GM19452 (cell line): ENCODE measurements at regions not wholly inside any gene's neighbourhood (a gene's known extent, or its start where the extent isn't known, plus 50 kb on each side); places are given as distances from the start of the nearest gene placed in this dataset.
"Not testable (repeated sequence)": the region's sequence is repeated elsewhere in the genome, so short reads cannot be mapped to it uniquely, and the experiment has no call there.

ENCODE experiments used
- ATAC-seq: cut with Tn5 transposase; IDR thresholded peaks from one replicate; pipeline ENCODE4 v1.9.1; 2021; ENCODE audit not compliant: unreplicated experiment

GRCh38 chr1:60864722-60865121 is 217.6 kb upstream of the NFIA start:
- no peak for ATAC-seq

DNA sequence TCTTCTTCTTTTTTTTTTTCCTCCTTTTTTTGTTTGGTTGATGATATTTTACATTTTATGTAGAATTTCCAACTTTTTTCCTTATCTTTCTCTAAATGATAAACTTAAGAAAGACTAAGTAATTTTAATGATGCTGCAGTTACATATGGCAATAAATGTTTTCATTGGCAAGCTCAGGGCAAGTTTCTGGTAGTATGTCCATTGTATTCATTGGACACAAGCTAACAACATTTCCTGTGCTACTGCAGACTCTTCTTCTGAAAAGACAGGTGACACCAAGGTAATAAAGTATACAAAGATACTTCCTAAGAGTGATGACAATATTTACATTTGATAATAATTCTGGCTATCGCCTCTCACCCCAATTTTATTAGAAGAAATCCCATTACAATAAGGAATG is 219.2 kb upstream of the NFIA start:
- no peak for ATAC-seq

- no peak for ATAC-seq
Observed at GRCh38 chr1:60861961-60862567, 220.3 kb upstream of the NFIA start.

DNA sequence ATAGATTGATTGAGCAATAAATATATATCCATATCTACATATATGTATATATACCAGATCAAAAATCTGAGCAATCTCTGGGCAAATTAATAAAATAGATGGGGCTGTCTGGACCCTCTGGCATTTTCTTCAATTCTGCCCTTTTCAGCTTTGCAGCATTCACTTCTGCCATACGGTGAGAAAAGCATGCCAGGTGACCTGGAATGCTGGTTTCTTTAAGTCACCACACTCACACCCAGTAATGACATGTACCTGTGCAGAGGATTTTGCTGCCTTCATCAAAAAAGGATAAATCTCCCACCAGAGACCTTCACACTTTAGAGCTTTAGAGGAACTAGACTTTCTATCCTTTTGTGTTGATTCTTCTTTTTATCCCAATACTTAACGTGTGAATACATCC is 223.2 kb upstream of the NFIA start:
- no peak for ATAC-seq

DNA sequence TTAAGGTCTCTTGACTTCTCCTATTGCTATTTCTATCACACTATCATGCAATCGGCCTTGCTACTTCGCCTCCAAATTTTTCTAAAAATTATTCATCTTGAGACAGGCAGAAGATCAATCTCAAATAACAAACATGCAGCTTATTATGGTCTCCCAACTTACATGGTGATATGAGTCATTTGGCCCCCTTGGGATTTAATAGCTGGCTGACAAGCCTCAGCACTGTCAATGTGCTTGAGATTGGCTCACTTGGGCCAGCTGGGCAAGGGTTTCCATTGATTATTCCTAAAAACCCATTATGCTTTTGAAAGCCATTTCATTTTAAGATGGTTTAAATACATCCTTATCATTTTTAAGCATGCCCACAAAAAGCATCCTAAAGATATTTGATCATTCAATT is 224.5 kb upstream of the NFIA start:
- no peak for ATAC-seq

GRCh38 chr1:60850084-60850483 is 232.3 kb upstream of the NFIA start:
- ATAC-seq = no peak

- no peak for ATAC-seq
Observed at GRCh38 chr1:60849401-60849800, 233.0 kb upstream of the NFIA start.

GRCh38 chr1:60848583-60849188 is 233.7 kb upstream of the NFIA start:
- ATAC-seq = no peak

DNA sequence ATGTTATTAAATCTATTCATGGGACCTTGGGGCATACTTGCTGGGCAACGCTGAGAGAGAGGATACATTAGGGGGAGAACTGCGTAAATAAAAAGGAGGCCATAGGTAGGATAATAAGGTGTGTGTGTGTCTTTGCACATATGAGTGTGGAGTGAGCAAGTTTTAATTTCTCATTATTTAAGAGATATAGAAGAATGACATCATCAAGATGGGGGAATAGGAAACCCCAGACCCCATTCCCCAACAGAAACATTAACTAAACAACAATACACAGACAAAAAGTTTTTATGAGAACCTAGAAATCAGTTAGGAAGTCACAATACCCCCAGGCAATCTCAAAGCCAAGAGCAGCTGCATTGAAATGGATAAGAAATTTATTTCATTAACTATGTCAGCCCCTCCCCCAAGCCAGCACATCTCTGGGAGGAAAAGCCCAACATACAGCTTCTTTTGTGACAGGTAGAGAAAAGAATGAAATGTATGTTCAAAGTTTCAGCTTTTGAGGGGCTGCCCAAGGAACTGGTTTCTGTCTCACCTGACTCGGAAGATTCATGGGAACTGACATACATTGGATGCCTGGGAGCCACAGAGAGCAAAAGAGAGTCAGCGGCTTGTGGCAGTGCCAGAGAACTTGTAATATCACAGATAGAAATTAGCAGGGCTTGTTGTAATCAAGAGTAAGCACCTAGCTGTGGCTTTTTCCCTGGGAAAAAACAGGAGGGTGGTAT is 234.3 kb upstream of the NFIA start:
- ATAC-seq = no peak

DNA sequence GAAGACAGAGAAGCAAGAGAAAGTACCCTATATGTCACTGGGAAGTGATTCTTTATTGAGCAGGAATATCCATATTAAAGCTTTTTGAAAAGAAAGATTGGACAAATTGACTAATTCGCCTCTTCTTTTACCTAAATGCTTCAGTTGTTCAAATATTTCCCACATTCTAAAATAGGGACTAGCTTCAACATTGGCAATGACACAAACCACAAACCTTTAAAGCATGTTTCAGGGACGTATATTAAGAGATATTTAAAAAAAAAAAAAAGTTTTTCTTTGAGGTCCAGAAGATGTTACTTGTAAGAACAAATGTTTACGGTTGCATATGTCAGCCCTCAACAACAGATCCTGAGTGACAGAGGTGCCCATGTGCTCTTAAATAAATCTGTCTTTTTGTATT is 235.0 kb upstream of the NFIA start:
- no peak for ATAC-seq

GRCh38 chr1:60845659-60846058 is 236.7 kb upstream of the NFIA start:
- ATAC-seq = not testable (repeated sequence)

DNA sequence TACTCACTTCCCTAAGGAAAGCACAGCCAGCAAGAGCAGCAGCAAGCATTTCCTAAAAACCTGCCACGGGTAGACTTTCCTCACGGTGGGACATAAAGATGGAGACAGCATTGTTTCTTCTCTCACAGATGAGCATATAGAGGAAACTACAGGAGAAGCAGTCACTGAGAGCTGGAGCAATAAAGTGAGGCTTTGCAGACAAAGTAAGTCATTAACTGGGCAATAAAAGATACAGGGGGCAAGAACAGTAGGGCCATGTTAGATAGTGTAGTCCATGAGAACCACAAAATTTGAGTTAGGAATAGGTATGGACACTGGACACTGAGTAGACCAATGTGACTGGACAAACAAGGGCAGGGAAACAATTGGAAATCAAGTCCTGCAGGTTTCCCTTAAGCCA is 240.1 kb upstream of the NFIA start:
- ATAC-seq = no peak

DNA sequence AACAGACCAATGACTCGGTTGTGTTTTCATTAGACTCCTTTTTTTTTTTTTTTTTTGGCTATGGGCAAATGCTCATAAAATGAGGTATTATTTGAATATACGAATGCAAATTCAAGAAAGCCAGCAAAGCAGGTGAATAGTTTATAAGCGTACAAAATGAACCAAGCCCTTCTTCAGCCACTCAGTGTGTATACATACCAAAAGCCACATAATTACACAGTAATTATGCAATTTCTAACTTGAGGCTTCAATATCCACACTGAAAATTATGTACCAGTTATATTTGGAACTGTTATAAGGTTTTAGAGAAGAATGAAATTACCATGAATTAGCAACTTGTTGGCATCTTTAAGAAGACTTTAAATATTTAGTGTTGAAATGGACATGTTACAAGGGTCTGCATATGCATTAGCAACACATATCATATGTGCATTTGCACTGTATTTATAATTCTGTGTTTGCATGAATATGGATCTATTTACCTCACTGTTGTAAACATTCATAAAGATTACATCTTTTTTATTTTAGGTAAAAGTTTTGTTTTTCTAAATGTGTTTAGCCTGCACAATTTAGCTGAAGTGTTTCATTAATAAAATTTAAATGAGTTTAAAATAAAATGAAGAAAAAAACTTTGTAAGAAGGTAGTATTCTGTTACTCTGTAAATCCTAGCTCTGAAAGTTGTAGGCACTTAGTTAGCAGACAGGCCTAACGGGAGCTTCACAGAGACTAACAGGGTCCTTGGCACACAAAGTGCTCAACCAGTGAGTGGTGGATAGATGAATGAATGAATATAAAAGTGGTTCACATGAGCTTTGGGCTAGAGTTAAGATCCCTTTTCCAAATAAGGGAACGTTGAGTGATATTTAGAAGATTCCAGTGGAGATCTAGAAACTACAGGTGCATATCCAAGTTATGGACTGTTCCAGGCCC is 241.0 kb upstream of the NFIA start:
- ATAC-seq = no peak

DNA sequence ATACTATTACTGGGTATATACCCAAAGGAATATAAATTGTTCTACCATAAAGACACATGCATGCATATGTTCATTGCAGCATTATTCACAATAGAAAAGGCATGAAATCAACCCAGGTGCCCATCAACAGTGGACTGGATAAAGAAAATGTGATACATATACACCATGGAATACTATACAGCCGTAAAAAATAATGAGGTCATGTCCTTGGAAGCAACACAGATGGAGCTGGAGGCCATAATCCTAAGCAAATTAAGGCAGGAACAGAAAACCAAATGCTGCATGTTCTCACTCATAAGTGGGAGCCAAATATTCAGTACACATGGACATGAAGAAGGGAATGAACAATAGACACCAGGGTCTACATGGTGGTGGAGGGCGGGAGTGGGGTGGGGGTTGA is 241.9 kb upstream of the NFIA start:
- not testable (repeated sequence) for ATAC-seq

DNA sequence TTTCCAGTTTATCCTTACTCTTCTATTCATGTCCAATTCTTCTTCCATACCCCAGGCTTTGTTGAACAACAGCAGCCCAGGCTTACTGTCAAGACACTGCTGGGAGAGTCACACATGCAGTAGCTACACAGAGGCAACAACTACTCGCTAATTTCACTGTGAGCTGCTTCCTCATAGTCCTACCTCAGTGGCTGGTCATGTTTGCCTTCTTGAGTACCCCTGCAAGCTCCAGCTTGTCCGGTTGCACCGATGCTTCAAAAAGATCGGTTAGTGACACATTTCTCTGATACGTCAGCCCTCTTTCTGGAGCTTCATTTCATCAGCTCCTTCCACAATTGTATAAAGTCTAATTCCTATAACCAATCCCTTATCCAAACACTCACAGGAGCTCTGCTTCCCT is 246.7 kb upstream of the NFIA start:
- ATAC-seq = no peak

DNA sequence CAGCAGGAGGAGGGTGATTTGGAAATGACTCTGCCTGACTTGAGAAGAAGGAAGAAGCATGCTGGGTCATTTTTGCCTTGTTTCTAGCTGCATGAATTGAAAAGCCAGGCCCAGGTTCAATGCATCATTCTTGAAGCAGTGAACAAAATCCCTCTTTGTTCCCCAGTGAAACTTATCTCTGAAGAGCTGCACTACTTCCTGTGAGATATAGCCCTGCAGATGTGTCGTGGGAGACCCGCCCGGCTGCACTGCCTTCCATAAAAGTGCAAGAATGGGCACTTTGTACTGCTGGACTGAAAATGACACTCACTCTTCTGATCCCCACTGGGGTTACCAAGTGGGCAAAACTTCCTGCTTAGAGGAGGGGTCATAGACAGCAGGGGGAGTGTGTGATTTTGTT is 249.2 kb upstream of the NFIA start:
- ATAC-seq = no peak

GRCh38 chr1:60832367-60832766 is 250.0 kb upstream of the NFIA start:
- ATAC-seq = no peak

DNA sequence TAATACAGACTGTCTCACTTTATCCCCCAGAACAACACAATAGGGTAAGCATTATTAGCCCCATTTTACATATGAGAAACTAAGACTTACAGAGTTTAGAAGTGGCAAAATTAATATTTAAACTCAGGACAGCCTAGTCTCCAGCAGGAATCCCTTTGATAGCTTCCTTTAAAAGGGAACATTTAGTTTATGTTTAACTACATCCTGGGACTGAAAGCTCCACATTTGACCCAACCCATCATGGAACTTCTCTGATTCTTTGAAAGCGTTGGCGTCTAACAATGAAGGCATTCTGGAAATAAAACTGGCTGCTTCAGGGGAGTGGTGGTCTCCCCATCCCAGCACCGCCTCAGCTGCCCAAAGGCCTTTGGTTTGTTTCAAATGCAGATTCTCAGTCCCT is 250.6 kb upstream of the NFIA start:
- no peak for ATAC-seq

GRCh38 chr1:60828944-60829343 is 253.4 kb upstream of the NFIA start:
- ATAC-seq = no peak

GRCh38 chr1:60826320-60827094 is 255.9 kb upstream of the NFIA start:
- ATAC-seq = no peak

DNA sequence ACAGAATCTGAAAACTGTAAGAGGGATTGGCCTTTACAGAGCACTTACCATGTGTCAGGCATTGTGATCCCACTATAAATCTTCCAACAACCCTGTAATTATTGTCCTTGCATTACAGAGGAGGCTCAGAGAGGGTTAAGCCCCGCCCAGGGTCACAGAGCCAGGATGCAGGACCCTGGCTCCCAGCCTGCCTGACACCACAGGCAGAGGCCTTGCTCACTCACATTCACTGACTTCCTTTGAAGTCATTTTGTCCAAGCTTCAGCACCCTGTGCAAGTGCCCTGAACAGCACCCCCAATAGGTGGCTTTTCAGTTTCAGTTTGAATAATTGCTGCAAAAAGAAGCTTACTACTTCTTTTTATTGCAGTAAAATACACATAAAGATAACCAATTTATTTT is 256.8 kb upstream of the NFIA start:
- no peak for ATAC-seq
